ENCODE measurements at regions not wholly inside any gene's neighbourhood (a gene's known extent, or its start where the extent isn't known, plus 50 kb on each side); places are given as distances from the start of the nearest gene placed in this dataset.

- intact Hi-C loops (cut with DNase I), result no loop called here
- Histone ChIP-seq H3K4me3 (no peak overlapping the region), H3K36me3 (no peaks in the 10 kb centered on the region), H3K4me1 (no peaks in the 10 kb centered on the region), H3K27ac (no peak overlapping the region), H3K27me3 (no peaks in the 10 kb centered on the region), H3K9me3 (no peaks in the 10 kb centered on the region)
- TF ChIP-seq EP300 (IDR thresholded peaks at IDR 0.05) (no peak), POLR2AphosphoS5 (IDR thresholded peaks at IDR 0.05) (no peak)
- WGBS, 2 donors, result 75 to 76% methylated on average over 4 of the region's 4 CpGs
- no peak for DNase-seq
Measured at GRCh38 chr2:509888-510287, 167.3 kb downstream of the TMEM18 start.

- WGBS, 2 donors, result 74 to 79% methylated on average over 4 of the region's 4 CpGs
- no peak for DNase-seq
- Histone ChIP-seq H3K4me3 (no peak overlapping the region), H3K4me1 (no peaks in the 10 kb centered on the region), H3K27me3 (no peaks in the 10 kb centered on the region), H3K9me3 (no peaks in the 10 kb centered on the region), H3K36me3 (no peaks in the 10 kb centered on the region), H3K27ac (no peak overlapping the region)
- intact Hi-C loops (cut with DNase I), result no loop called here
- TF ChIP-seq EP300 (IDR thresholded peaks at IDR 0.05) (no peak), POLR2A (IDR thresholded peaks at IDR 0.05) (no peak), CTCF (IDR thresholded peaks at IDR 0.05) (no peak), POLR2AphosphoS5 (IDR thresholded peaks at IDR 0.05) (no peak)
Measured at GRCh38 chr2:508121-508520, 169.1 kb downstream of the TMEM18 start.

- H3K4me3 ChIP-seq, result no peak overlapping the region
- TF ChIP-seq EP300 (IDR thresholded peaks at IDR 0.05), result no peak
- no peak for TF ChIP-seq POLR2AphosphoS5 (IDR thresholded peaks at IDR 0.05)
- no peak for TF ChIP-seq POLR2A (IDR thresholded peaks at IDR 0.05)
- TF ChIP-seq CTCF (IDR thresholded peaks at IDR 0.05), result no peak
- H3K27ac ChIP-seq, result no peak overlapping the region
- no peaks in the 10 kb centered on the region for H3K9me3 ChIP-seq
- WGBS, 2 donors, result 92 to 94% methylated on average over 5 of the region's 5 CpGs
- intact Hi-C loops (cut with DNase I), result no loop called here
- no peaks in the 10 kb centered on the region for H3K27me3 ChIP-seq
- no peak for DNase-seq
- no peaks in the 10 kb centered on the region for H3K36me3 ChIP-seq
- H3K4me1 ChIP-seq, result no peaks in the 10 kb centered on the region
Measured at GRCh38 chr2:506866-507265, 170.3 kb downstream of the TMEM18 start.

GRCh38 chr2:506451-506850, 170.8 kb downstream of the TMEM18 start:
- Histone ChIP-seq H3K4me3 (no peak overlapping the region), H3K9me3 (no peaks in the 10 kb centered on the region), H3K4me1 (no peaks in the 10 kb centered on the region), H3K27ac (no peak overlapping the region), H3K27me3 (no peaks in the 10 kb centered on the region), H3K36me3 (no peaks in the 10 kb centered on the region)
- WGBS, 2 donors, result 82 to 84% methylated on average over 6 of the region's 6 CpGs
- no peak for DNase-seq
- TF ChIP-seq CTCF (IDR thresholded peaks at IDR 0.05) (no peak), POLR2A (IDR thresholded peaks at IDR 0.05) (no peak)
- intact Hi-C loops (cut with DNase I), result no loop called here

GRCh38 chr2:505941-506340, 171.3 kb downstream of the TMEM18 start:
- Histone ChIP-seq H3K27ac (no peak overlapping the region), H3K36me3 (no peaks in the 10 kb centered on the region), H3K4me1 (no peaks in the 10 kb centered on the region), H3K27me3 (no peaks in the 10 kb centered on the region), H3K4me3 (no peak overlapping the region), H3K9me3 (no peaks in the 10 kb centered on the region)
- DNase-seq, result no peak
- no peak for TF ChIP-seq POLR2A (IDR thresholded peaks at IDR 0.05)
- TF ChIP-seq CTCF (IDR thresholded peaks at IDR 0.05), result no peak
- TF ChIP-seq POLR2AphosphoS5 (IDR thresholded peaks at IDR 0.05), result no peak
- TF ChIP-seq EP300 (IDR thresholded peaks at IDR 0.05), result no peak
- 50% methylated on average over 8 of the region's 8 CpGs for WGBS, 2 donors
- intact Hi-C loops (cut with DNase I), result no loop called here

Measured in sigmoid colon (tissue), 6 donors.